ENCODE measurements at regions not wholly inside any gene's neighbourhood (a gene's known extent, or its start where the extent isn't known, plus 50 kb on each side); places are given as distances from the start of the nearest gene placed in this dataset.

- H3K56ac ChIP-seq (replicated peaks; ENCODE audit: insufficient read length, low read depth, low read length), result no peak overlapping the region
- CTCF ChIA-PET (ENCODE audit: partially characterized antibody), result interaction anchor here (0.8 kb wide), 1 partner anchor 711 kb away, joined by 3 read pairs; no protein-coding TSS in a partner anchor
- TF ChIP-seq, protein P1, sequence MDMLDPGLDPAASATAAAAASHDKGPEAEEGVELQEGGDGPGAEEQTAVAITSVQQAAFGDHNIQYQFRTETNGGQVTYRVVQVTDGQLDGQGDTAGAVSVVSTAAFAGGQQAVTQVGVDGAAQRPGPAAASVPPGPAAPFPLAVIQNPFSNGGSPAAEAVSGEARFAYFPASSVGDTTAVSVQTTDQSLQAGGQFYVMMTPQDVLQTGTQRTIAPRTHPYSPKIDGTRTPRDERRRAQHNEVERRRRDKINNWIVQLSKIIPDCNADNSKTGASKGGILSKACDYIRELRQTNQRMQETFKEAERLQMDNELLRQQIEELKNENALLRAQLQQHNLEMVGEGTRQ (IDR thresholded peaks at IDR 0.05; ENCODE audit: low read length), result no peak
- TF ChIP-seq EZH2 (IDR thresholded peaks at IDR 0.05; ENCODE audit: low read depth, low read length, severe bottlenecking), result no peak
- no peak for TF ChIP-seq TEAD4 (IDR thresholded peaks at IDR 0.05; ENCODE audit: low read depth, low read length)
- TF ChIP-seq CEBPB (IDR thresholded peaks at IDR 0.05; ENCODE audit: low read depth, low read length), result no peak
- TF ChIP-seq E2F6 (IDR thresholded peaks at IDR 0.05), result no peak
- TF ChIP-seq KDM4A (IDR thresholded peaks at IDR 0.05; ENCODE audit: low read depth, low read length, severe bottlenecking), result no peak
- TF ChIP-seq ASH2L (IDR thresholded peaks at IDR 0.05; ENCODE audit: low read length), result no peak
- no peak for TF ChIP-seq YY1 (IDR thresholded peaks at IDR 0.05; ENCODE audit: low read depth, low read length)
- TF ChIP-seq, protein P2, sequence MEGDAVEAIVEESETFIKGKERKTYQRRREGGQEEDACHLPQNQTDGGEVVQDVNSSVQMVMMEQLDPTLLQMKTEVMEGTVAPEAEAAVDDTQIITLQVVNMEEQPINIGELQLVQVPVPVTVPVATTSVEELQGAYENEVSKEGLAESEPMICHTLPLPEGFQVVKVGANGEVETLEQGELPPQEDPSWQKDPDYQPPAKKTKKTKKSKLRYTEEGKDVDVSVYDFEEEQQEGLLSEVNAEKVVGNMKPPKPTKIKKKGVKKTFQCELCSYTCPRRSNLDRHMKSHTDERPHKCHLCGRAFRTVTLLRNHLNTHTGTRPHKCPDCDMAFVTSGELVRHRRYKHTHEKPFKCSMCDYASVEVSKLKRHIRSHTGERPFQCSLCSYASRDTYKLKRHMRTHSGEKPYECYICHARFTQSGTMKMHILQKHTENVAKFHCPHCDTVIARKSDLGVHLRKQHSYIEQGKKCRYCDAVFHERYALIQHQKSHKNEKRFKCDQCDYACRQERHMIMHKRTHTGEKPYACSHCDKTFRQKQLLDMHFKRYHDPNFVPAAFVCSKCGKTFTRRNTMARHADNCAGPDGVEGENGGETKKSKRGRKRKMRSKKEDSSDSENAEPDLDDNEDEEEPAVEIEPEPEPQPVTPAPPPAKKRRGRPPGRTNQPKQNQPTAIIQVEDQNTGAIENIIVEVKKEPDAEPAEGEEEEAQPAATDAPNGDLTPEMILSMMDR (IDR thresholded peaks at IDR 0.05; ENCODE audit: control extremely low read depth in 1 of 3, insufficient read depth in 1 of 3, low read depth in 1 of 3, low read length in 3 of 3), result no peak
- TF ChIP-seq GABPA (IDR thresholded peaks at IDR 0.05; ENCODE audit: borderline replicate concordance, insufficient read depth, low read length), result no peak
Observed at GRCh38 chr7:41000042-41000441, 702.8 kb downstream of the INHBA start.

More at GRCh38 chr7:41000042-41000441, 702.8 kb downstream of the INHBA start:
- H3K4me2 ChIP-seq (ENCODE audit: insufficient read depth in 1 of 2, low read depth in 2 of 2, low read length in 2 of 2), result no peak overlapping the region
- no peak overlapping the region for H4K5ac ChIP-seq (ENCODE audit: insufficient read length, low read depth, low read length)
- H4K8ac ChIP-seq (ENCODE audit: extremely low read depth, insufficient read depth, low read length), result no peak overlapping the region
- H2BK15ac ChIP-seq (ENCODE audit: low read length), result no peak overlapping the region
- no peak overlapping the region for H2BK5ac ChIP-seq (ENCODE audit: low read depth, low read length)
- H3K27ac ChIP-seq (ENCODE audit: low read depth, low read length), result no peak overlapping the region
- no peak overlapping the region; the same call in 1 of the 2 replicates for H2BK20ac ChIP-seq (ENCODE audit: low read length)
- WGBS, 2 experiments (ENCODE audit: extremely low coverage in 1 of 2, insufficient coverage in 1 of 2, insufficient read length in 1 of 2, insufficient replicate concordance in 2 of 2, low coverage in 1 of 2, low lambda C conversion rate in 2 of 2, missing lambda C conversion rate in 1 of 2), result 89% methylated on average over 5 of the region's 5 CpGs; no CpG with 5 or more reads in 1 of the 2 experiments
- H3K23ac ChIP-seq (ENCODE audit: insufficient read length), result no peak overlapping the region
- no peaks in the 10 kb centered on the region for H4K20me1 ChIP-seq (replicated peaks in 1 of 2; ENCODE audit: control insufficient read depth in 1 of 2, insufficient read depth in 2 of 2, low read length in 2 of 2)
- no peaks in the 10 kb centered on the region for H3K36me3 ChIP-seq (ENCODE audit: control insufficient read depth in 2 of 4, insufficient read depth in 4 of 4, low read length in 3 of 4)
- no peaks in the 10 kb centered on the region for H3K79me1 ChIP-seq (ENCODE audit: low read depth, low read length)
- peaks cover 0 to 3% (median 1%) of the 10 kb centered on the region in 4 experiments; a peak in 2 of 7 replicates for H3K4me1 ChIP-seq (replicated peaks in 1 of 4; ENCODE audit: control insufficient read depth in 3 of 4, insufficient read depth in 4 of 4, low read length in 3 of 4)
- DNase-seq (ENCODE audit: low read depth in 1 of 2, low spot score in 2 of 2) (no peak), FAIRE-seq (no peak)
- H2AK5ac ChIP-seq (ENCODE audit: low read depth, low read length), result no peak overlapping the region
- H3K18ac ChIP-seq (ENCODE audit: extremely low read depth, low read length), result no peak overlapping the region
- H2BK120ac ChIP-seq (replicated peaks; ENCODE audit: low read depth, low read length), result no peak overlapping the region
- H3K14ac ChIP-seq (ENCODE audit: insufficient read length), result no peak overlapping the region
- H4K91ac ChIP-seq (replicated peaks; ENCODE audit: insufficient read length, low read length), result no peak overlapping the region
- H2BK12ac ChIP-seq (ENCODE audit: low read depth, low read length), result no peak overlapping the region
- H3K4ac ChIP-seq (replicated peaks; ENCODE audit: insufficient read length, low read depth, low read length), result no peak overlapping the region
- no peak overlapping the region for H2AFZ ChIP-seq (ENCODE audit: low read length)
- H3K9ac ChIP-seq (replicated peaks in 1 of 4; ENCODE audit: extremely low read depth in 1 of 4, low read depth in 3 of 4, low read length in 3 of 4), result no peak overlapping the region
- no peak overlapping the region for H3K4me3 ChIP-seq (ENCODE audit: extremely low read depth in 1 of 4, insufficient read depth in 2 of 4, low read depth in 3 of 4, low read length in 4 of 4)
- H3K23me2 ChIP-seq (ENCODE audit: low read depth, low read length), result no peaks in the 10 kb centered on the region
- no peaks in the 10 kb centered on the region for H3K27me3 ChIP-seq (replicated peaks in 1 of 4; ENCODE audit: control insufficient read depth in 3 of 4, extremely low read depth in 1 of 4, insufficient read depth in 3 of 4, low read length in 3 of 4)
- no peaks in the 10 kb centered on the region for H3K79me2 ChIP-seq (ENCODE audit: control insufficient read depth in 1 of 2, insufficient read depth in 2 of 2, low read length in 2 of 2)
- no peaks in the 10 kb centered on the region for H3K9me3 ChIP-seq (ENCODE audit: insufficient read depth in 2 of 2, low read depth in 1 of 2, low read length in 1 of 2)
- POLR2A ChIA-PET (ENCODE audit: partially characterized antibody), result no interaction called here
